AG04450 (cell line): ENCODE measurements at regions not wholly inside any gene's neighbourhood (a gene's known extent, or its start where the extent isn't known, plus 50 kb on each side); places are given as distances from the start of the nearest gene placed in this dataset.

Source experiments
- CTCF ChIA-PET: fragments of 300-600, 350-600 bp; formaldehyde crosslinking; extraction: SDS; loops from one replicate; lab custom pipeline; 2022; ENCODE audit warnings: antibody characterized with exemption, inconsistent platforms; lab: Charles Lee
- POLR2A ChIA-PET: fragments of 350-600 bp; formaldehyde crosslinking; extraction: SDS; loops from one replicate; lab custom pipeline; 2021; ENCODE audit warnings: antibody characterized with exemption, inconsistent platforms; lab: Yijun Ruan, JAX
- DNase-seq: peaks from one replicate; pipeline ENCODE4 v3.0.0-alpha.2; 2011; ENCODE audit warnings: low read depth, low spot score
- H3K27ac ChIP-seq: one replicate; pipeline ENCODE4 v1.5.1; 2012; ENCODE audit warnings: low read depth, low read length, control low read depth
- H3K27me3 ChIP-seq: one replicate; pipeline ENCODE4 v1.6.0; 2012; ENCODE audit warnings: low read length; ENCODE audit not compliant: control insufficient read depth, insufficient read depth
- H3K4me3 ChIP-seq: 2 replicates; pipeline ENCODE4 v1.5.1; 2011; ENCODE audit warnings: mild to moderate bottlenecking, low read depth, low read length, control low read depth
- H3K9me3 ChIP-seq: 2 replicates; pipeline ENCODE4 v1.5.1; 2012; ENCODE audit warnings: low read length; ENCODE audit not compliant: control insufficient read depth, insufficient read depth
- TF ChIP-seq, protein P1 (sequence below): IDR thresholded peaks from 2 replicates; pipeline ENCODE4 v1.5.1; 2011; ENCODE audit warnings: low read depth, low read length, control low read depth, inconsistent platforms

GRCh38 chr2:133986081-133986837 lies 267.6 kb upstream of the MGAT5 start:
- Histone ChIP-seq H3K27ac (peak overlapping the region; percentile 41), H3K9me3 (no peaks in the 10 kb centered on the region; the same call in none of the 2 replicates), H3K27me3 (no peaks in the 10 kb centered on the region), H3K4me3 (no peak overlapping the region)
- ChIA-PET POLR2A (interaction anchor here (0.8 kb wide), 1 partner anchor 100 kb away, joined by 3 read pairs; no protein-coding TSS in a partner anchor), CTCF (interaction anchor here (1.0 kb wide), 1 partner anchor 99 kb away, joined by 3 read pairs; no protein-coding TSS in a partner anchor)
- TF ChIP-seq, protein P1, sequence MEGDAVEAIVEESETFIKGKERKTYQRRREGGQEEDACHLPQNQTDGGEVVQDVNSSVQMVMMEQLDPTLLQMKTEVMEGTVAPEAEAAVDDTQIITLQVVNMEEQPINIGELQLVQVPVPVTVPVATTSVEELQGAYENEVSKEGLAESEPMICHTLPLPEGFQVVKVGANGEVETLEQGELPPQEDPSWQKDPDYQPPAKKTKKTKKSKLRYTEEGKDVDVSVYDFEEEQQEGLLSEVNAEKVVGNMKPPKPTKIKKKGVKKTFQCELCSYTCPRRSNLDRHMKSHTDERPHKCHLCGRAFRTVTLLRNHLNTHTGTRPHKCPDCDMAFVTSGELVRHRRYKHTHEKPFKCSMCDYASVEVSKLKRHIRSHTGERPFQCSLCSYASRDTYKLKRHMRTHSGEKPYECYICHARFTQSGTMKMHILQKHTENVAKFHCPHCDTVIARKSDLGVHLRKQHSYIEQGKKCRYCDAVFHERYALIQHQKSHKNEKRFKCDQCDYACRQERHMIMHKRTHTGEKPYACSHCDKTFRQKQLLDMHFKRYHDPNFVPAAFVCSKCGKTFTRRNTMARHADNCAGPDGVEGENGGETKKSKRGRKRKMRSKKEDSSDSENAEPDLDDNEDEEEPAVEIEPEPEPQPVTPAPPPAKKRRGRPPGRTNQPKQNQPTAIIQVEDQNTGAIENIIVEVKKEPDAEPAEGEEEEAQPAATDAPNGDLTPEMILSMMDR = no peak
- DNase-seq = no peak

DNA sequence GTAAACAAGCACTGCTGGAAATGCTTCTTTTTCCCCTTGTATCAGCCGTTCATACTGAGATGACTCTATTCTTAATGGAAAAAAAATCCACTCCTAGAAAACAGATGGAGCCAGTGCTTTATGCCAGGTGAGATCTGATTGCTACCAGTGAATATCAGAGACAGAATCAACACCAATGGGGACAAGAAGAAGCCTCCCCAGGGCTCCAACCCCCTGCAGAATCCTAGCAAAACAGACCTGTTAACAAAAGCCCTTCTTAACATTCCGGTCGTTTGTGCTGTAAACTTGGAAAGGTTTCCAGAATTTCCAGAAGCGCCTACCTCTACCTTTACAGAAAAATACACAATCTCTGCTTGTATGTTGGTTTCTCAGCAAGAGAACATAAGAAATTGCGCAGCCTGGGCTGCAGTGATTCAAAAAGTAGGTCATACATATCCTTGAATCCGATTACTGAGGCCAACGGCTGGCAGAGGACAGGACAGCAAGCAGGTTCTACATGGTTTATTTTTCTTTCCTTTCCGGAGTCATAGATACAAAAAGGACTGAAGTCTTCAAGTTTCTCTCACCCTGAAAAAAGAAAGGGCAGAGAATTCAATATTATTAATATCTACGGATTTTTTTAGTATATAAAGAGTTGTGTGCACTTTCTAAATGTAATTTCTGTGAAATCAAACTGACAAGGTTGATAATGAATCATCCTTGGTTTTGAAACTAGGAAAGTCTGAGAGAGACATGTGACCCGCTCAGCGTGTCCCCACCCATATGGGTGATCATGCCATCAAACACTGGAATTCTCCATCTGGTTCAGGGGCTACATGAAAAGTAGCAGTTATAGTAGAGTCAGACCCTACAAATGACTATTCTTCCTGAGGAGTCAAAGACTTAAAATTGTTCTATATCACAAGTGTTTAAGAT lies 266.7 kb upstream of the MGAT5 start:
- H3K27ac ChIP-seq = peak overlapping the region; percentile 33
- POLR2A ChIA-PET = no interaction called here
- H3K27me3 ChIP-seq = no peaks in the 10 kb centered on the region
- H3K4me3 ChIP-seq = no peak overlapping the region
- H3K9me3 ChIP-seq = no peaks in the 10 kb centered on the region; the same call in none of the 2 replicates
- CTCF ChIA-PET = interaction anchor here (1.0 kb wide), 1 partner anchor 100 kb away, joined by 3 read pairs; no protein-coding TSS in a partner anchor
- TF ChIP-seq, protein P1 = no peak
- no peak for DNase-seq

GRCh38 chr2:133988316-133988891 lies 265.5 kb upstream of the MGAT5 start:
- Histone ChIP-seq H3K9me3 (no peaks in the 10 kb centered on the region; the same call in none of the 2 replicates), H3K27ac (no peak overlapping the region), H3K4me3 (no peak overlapping the region), H3K27me3 (no peaks in the 10 kb centered on the region)
- DNase-seq = no peak
- TF ChIP-seq, protein P1 = no peak
- ChIA-PET CTCF (no interaction called here), POLR2A (no interaction called here)

DNA sequence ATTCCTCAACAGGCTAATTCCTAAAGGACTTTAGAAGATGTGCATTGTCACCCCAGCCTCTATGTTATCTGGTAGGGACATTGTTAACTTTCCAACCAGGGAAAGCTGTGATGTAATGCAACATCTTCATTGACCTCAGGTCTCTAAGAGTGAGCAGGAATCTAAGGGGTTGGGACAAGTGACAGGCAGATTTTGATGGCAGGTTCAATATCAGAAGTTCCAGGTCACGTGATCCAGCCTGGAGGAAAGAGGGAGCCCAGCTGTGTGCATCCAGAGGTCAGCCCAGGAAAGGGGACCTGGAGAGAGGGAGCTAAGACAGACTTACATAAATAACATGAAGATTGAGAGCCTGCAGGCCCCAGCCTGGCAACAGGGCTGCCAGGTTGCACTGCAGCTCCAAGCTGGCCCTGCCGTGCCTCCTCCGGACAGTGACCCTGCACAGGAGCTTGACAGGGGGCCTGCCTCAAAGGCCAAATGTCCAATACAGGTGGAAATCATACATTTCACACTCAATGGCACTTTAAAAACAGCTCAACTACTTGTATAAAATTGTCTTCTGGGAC lies 262.2 kb upstream of the MGAT5 start:
- POLR2A ChIA-PET = no interaction called here
- no peak for DNase-seq
- H3K9me3 ChIP-seq = no peaks in the 10 kb centered on the region; the same call in 1 of the 2 replicates
- TF ChIP-seq, protein P1 = no peak
- no peaks in the 10 kb centered on the region for H3K27me3 ChIP-seq
- H3K27ac ChIP-seq = no peak overlapping the region
- CTCF ChIA-PET = no interaction called here
- H3K4me3 ChIP-seq = no peak overlapping the region
